ENCODE measurements at regions not wholly inside any gene's neighbourhood (a gene's known extent, or its start where the extent isn't known, plus 50 kb on each side); places are given as distances from the start of the nearest gene placed in this dataset.

GRCh38 chr12:66960006-66960405, 281.1 kb upstream of the GRIP1 start:
- no peak overlapping the region for H3K4me3 ChIP-seq (ENCODE audit: low read depth, low read length)
- TF ChIP-seq CTCF (IDR thresholded peaks at IDR 0.05; ENCODE audit: borderline replicate concordance, insufficient read depth, low read depth, low read length), result no peak

- TF ChIP-seq CTCF (IDR thresholded peaks at IDR 0.05; ENCODE audit: borderline replicate concordance, insufficient read depth, low read depth, low read length), result no peak
- no peak overlapping the region for H3K4me3 ChIP-seq (ENCODE audit: low read depth, low read length)
These were observed 282.1 kb upstream of the GRIP1 start for GRCh38 chr12:66960704-66961690.

- no peak overlapping the region for H3K4me3 ChIP-seq (ENCODE audit: low read depth, low read length)
- no peak for TF ChIP-seq CTCF (IDR thresholded peaks at IDR 0.05; ENCODE audit: borderline replicate concordance, insufficient read depth, low read depth, low read length)
These were observed 283.4 kb upstream of the GRIP1 start for GRCh38 chr12:66962290-66962689.

- H3K4me3 ChIP-seq (ENCODE audit: low read depth, low read length), result no peak overlapping the region
- TF ChIP-seq CTCF (IDR thresholded peaks at IDR 0.05; ENCODE audit: borderline replicate concordance, insufficient read depth, low read depth, low read length), result no peak
These were observed 285.0 kb upstream of the GRIP1 start for GRCh38 chr12:66963901-66964300.

- H3K4me3 ChIP-seq (ENCODE audit: low read depth, low read length), result no peak overlapping the region
- TF ChIP-seq CTCF (IDR thresholded peaks at IDR 0.05; ENCODE audit: borderline replicate concordance, insufficient read depth, low read depth, low read length), result no peak
These were observed 285.8 kb upstream of the GRIP1 start for GRCh38 chr12:66964629-66965028.

GRCh38 chr12:66965621-66966020, 286.7 kb upstream of the GRIP1 start:
- TF ChIP-seq CTCF (IDR thresholded peaks at IDR 0.05; ENCODE audit: borderline replicate concordance, insufficient read depth, low read depth, low read length), result no peak
- no peak overlapping the region for H3K4me3 ChIP-seq (ENCODE audit: low read depth, low read length)

- no peak overlapping the region for H3K4me3 ChIP-seq (ENCODE audit: low read depth, low read length)
- TF ChIP-seq CTCF (IDR thresholded peaks at IDR 0.05; ENCODE audit: borderline replicate concordance, insufficient read depth, low read depth, low read length), result no peak
These were observed 292.9 kb upstream of the GRIP1 start for GRCh38 chr12:66971816-66972215.

All from GM12875 (cell line).